Right atrium auricular region (tissue), 2 donors: ENCODE measurements at regions not wholly inside any gene's neighbourhood (a gene's known extent, or its start where the extent isn't known, plus 50 kb on each side); places are given as distances from the start of the nearest gene placed in this dataset.
"Not testable (repeated sequence)": the region's sequence is repeated elsewhere in the genome, so short reads cannot be mapped to it uniquely, and the experiment has no call there.

Experiments
- DNase-seq: peaks from one replicate; pipeline ENCODE4 v3.0.0-alpha.2; 2019; ENCODE audit warnings: low spot score
- H3K27ac ChIP-seq, 2 donors: fragments of 200-600 bp; sonication (generic); 1 replicate in 1 of 2; 2 replicates in 1 of 2; pipeline ENCODE4 v1.5.1; 2016 to 2019
- H3K27me3 ChIP-seq, 2 donors: fragments of 200-600 bp; sonication (generic); one replicate each; pipeline versions ENCODE4 v1.5.1 to v1.6.0; 2017 to 2019
- H3K36me3 ChIP-seq: fragments of 200-600 bp; sonication (generic); one replicate; pipeline ENCODE4 v1.5.1; 2016
- H3K4me1 ChIP-seq, 2 donors: fragments of 200-600 bp; sonication (generic); one replicate each; pipeline versions ENCODE4 v1.5.1 to v1.6.0; 2017 to 2019
- H3K4me3 ChIP-seq, 2 donors: fragments of 200-600 bp; sonication (generic); 1 replicate in 1 of 2; 2 replicates in 1 of 2; pipeline ENCODE4 v1.5.1; 2017 to 2019; ENCODE audit warnings: mild to moderate bottlenecking in 1 of 2, moderate library complexity in 1 of 2
- H3K9me3 ChIP-seq, 2 donors: fragments of 200-600 bp; sonication (generic); one replicate each; pipeline ENCODE4 v1.5.1; 2019
- TF ChIP-seq, protein P1 (sequence below), 2 donors: fragments of 200-600 bp; sonication (generic); IDR thresholded peaks; one replicate each; pipeline ENCODE4 v1.5.1; 2019; ENCODE audit warnings: antibody characterized with exemption in 2 of 2

GRCh38 chr13:44651724-44652123 lies 75.6 kb upstream of the TSC22D1 start:
- TF ChIP-seq, protein P1, sequence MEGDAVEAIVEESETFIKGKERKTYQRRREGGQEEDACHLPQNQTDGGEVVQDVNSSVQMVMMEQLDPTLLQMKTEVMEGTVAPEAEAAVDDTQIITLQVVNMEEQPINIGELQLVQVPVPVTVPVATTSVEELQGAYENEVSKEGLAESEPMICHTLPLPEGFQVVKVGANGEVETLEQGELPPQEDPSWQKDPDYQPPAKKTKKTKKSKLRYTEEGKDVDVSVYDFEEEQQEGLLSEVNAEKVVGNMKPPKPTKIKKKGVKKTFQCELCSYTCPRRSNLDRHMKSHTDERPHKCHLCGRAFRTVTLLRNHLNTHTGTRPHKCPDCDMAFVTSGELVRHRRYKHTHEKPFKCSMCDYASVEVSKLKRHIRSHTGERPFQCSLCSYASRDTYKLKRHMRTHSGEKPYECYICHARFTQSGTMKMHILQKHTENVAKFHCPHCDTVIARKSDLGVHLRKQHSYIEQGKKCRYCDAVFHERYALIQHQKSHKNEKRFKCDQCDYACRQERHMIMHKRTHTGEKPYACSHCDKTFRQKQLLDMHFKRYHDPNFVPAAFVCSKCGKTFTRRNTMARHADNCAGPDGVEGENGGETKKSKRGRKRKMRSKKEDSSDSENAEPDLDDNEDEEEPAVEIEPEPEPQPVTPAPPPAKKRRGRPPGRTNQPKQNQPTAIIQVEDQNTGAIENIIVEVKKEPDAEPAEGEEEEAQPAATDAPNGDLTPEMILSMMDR (IDR thresholded peaks at IDR 0.05) = no peak
- DNase-seq = no peak
- H3K27ac ChIP-seq = no peak overlapping the region
- no peaks in the 10 kb centered on the region for H3K9me3 ChIP-seq
- H3K27me3 ChIP-seq = no peaks in the 10 kb centered on the region
- H3K36me3 ChIP-seq = no peaks in the 10 kb centered on the region
- H3K4me1 ChIP-seq = peaks cover 0 to 5% of the 10 kb centered on the region in 2 donors
- H3K4me3 ChIP-seq = no peak overlapping the region

DNA sequence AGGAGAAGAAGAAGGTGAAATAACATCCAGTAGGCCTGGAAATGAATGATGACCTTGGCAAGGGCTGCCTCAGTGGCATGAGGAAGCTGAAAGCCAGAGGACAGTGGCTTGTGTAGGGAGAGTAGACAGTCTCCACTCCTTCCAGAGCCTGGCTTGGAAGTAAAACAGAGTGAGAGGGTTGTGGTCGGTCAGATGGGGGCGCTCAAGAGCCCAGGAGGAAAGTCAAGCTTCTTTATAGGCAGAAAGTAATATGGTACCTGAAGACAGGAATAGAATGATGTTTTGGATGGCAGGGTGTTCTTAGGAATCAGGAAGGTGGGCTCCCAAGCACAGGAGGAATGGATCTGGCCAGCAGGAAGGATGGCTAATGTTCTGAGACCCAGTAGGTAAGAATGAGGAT lies 75.1 kb upstream of the TSC22D1 start:
- Histone ChIP-seq H3K4me3 (no peak overlapping the region), H3K27me3 (no peaks in the 10 kb centered on the region)
- TF ChIP-seq, protein P1 (IDR thresholded peaks at IDR 0.05) = no peak

DNA sequence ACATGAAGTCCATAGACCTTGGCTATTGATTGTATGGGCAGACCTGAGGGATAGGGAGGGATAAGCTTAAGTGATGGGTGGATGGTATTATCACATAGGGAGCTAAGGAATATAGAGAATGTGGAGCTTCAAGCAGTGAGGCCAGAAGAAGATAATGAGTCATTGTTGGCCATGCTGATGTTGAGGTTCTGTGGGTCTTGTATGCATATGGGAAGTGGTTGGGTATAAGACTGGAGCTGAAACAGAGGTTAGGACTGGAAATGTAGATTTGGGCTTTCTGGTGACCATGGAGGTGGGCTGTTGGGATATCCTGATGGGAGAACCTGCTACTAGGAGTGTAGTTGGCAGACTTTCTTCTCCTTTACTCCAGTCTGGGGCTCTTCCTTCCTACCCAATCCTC lies 73.7 kb upstream of the TSC22D1 start:
- no peaks in the 10 kb centered on the region for H3K27me3 ChIP-seq
- no peaks in the 10 kb centered on the region for H3K36me3 ChIP-seq
- no peak overlapping the region for H3K4me3 ChIP-seq
- H3K4me1 ChIP-seq = peaks cover 0 to 5% of the 10 kb centered on the region in 2 donors
- no peaks in the 10 kb centered on the region for H3K9me3 ChIP-seq
- TF ChIP-seq, protein P1 (IDR thresholded peaks at IDR 0.05) = no peak
- DNase-seq = no peak
- no peak overlapping the region for H3K27ac ChIP-seq

More for the DNA sequence above, 75.1 kb upstream of the TSC22D1 start:
- peaks cover 0 to 5% of the 10 kb centered on the region in 2 donors for H3K4me1 ChIP-seq
- DNase-seq = no peak
- H3K36me3 ChIP-seq = no peaks in the 10 kb centered on the region
- no peaks in the 10 kb centered on the region for H3K9me3 ChIP-seq
- H3K27ac ChIP-seq = no peak overlapping the region

DNA sequence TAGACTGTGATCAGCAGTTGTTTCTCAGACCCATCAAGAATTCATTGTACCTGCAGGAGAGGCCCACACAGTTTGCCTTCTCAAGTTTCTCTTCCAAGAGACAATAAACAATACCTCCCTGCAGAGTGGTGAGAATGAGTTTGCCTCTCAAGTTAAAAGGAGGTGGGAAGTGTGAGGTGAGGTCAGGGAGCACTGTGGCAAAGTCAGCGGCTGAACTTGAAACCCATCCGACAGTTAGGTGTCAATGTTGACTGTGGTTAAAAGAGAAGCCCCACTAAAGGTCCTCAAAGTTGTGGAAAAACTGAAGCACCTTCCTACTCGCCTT lies 72.9 kb upstream of the TSC22D1 start:
- Histone ChIP-seq H3K36me3 (no peaks in the 10 kb centered on the region), H3K9me3 (no peaks in the 10 kb centered on the region), H3K27ac (no peak overlapping the region), H3K4me1 (peaks cover 0 to 5% of the 10 kb centered on the region in 2 donors), H3K4me3 (no peak overlapping the region), H3K27me3 (no peaks in the 10 kb centered on the region)
- no peak for DNase-seq
- TF ChIP-seq, protein P1 (IDR thresholded peaks at IDR 0.05) = no peak

DNA sequence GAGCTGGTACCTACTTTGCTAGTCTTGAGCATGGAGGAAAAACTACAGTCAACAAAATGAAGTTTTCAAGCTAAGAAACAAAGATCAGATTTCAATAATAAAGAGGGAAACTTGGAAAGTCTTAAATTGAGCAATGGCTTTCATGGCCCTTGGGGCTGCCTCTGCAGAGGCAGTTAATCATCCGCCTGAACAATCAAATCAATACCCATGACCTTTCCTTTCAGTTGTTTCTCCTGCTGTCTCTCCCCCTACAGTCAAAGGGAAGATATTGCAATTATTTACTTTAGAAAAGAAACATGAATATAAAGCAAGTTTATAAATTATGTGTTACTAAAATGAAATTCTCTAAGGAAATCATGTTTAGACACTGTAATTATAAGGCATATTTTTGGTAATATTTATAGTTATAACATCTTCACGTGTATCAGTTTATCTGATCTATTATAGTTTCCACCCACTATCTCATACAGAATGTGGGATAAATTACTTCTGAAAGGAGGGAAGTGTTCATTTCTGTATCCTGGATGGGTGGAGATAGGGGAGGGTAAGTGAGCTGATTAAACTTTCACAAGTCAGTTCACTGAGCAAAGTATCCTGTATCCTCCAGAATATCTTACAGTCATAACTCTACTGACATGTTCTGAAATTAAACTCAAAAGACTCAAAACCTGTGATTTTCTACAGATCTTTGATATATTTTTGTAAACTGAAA lies 72.4 kb upstream of the TSC22D1 start:
- no peak for DNase-seq
- TF ChIP-seq, protein P1 (IDR thresholded peaks at IDR 0.05) = peak in 1 of 2 donors; percentile 37
- H3K27ac ChIP-seq = no peak overlapping the region
- H3K27me3 ChIP-seq = no peaks in the 10 kb centered on the region
- H3K36me3 ChIP-seq = no peaks in the 10 kb centered on the region
- H3K4me1 ChIP-seq = peaks cover 0 to 5% of the 10 kb centered on the region in 2 donors
- H3K9me3 ChIP-seq = no peaks in the 10 kb centered on the region
- H3K4me3 ChIP-seq = no peak overlapping the region

GRCh38 chr13:44647560-44647959 lies 71.4 kb upstream of the TSC22D1 start:
- H3K27me3 ChIP-seq, H3K9me3 ChIP-seq, H3K36me3 ChIP-seq, H3K4me3 ChIP-seq, H3K4me1 ChIP-seq, H3K27ac ChIP-seq, DNase-seq: not testable (repeated sequence)
